B cell (primary cell): ENCODE measurements at regions not wholly inside any gene's neighbourhood (a gene's known extent, or its start where the extent isn't known, plus 50 kb on each side); places are given as distances from the start of the nearest gene placed in this dataset.

Experiments
- ATAC-seq: fragments of 200-7000 bp; cut with Tn5 transposase; one replicate; pipeline ENCODE4 v1.10.0; 2021; ENCODE audit warnings: low read depth, mild to moderate bottlenecking, moderate number of reproducible peaks, moderate library complexity
- CTCF ChIA-PET: fragments of 350-600 bp; sonication (Branson Sonifier 250); formaldehyde crosslinking; loops from one replicate; lab custom pipeline; 2021; ENCODE audit warnings: antibody characterized with exemption, inconsistent platforms; lab: Charles Lee
- POLR2A ChIA-PET: fragments of 350-600 bp; sonication (Branson Sonifier 250); formaldehyde crosslinking; loops from one replicate; lab custom pipeline; 2021; ENCODE audit warnings: antibody characterized with exemption; lab: Charles Lee
- DNase-seq: peaks from one replicate; pipeline ENCODE4 v3.0.0; 2013
- H2AFZ ChIP-seq: 2 replicates; pipeline ENCODE4 v1.6.1; 2012; ENCODE audit warnings: mild to moderate bottlenecking, low read depth, low read length; ENCODE audit not compliant: insufficient read depth, poor library complexity, severe bottlenecking
- H3K27ac ChIP-seq, 2 donors: 1 replicate in 1 of 2; 2 replicates in 1 of 2; pipeline ENCODE4 v1.5.1; 2012 to 2013; ENCODE audit warnings: low read length in 2 of 2, mild to moderate bottlenecking in 2 of 2, moderate library complexity in 1 of 2
- H3K27me3 ChIP-seq, 4 experiments: fragments of 200-600 bp in 1 of 4; sonication (generic) in 1 of 4; replicated peaks in 1 of 4; 1 replicate in 2 of 4; 2 replicates in 2 of 4; pipeline versions ENCODE4 v1.6.1 to v1.7.0; 2013 to 2016; ENCODE audit warnings: low read length in 3 of 4, mild to moderate bottlenecking in 2 of 4, mixed read lengths in 1 of 4, moderate library complexity in 1 of 4; ENCODE audit not compliant: insufficient read depth in 4 of 4, control insufficient read depth in 3 of 4; ENCODE audit errors: control extremely low read depth in 1 of 4
- H3K36me3 ChIP-seq, 2 experiments: replicated peaks in 1 of 2; 1 replicate in 1 of 2; 2 replicates in 1 of 2; pipeline versions ENCODE4 v1.6.1 to v1.7.1; 2013; ENCODE audit warnings: low read length in 1 of 2; ENCODE audit not compliant: insufficient read depth in 2 of 2, control insufficient read depth in 1 of 2; ENCODE audit errors: control extremely low read depth in 1 of 2, extremely low read depth in 1 of 2
- H3K4me1 ChIP-seq, 2 donors: fragments of 200-600 bp in 1 of 2; sonication (generic) in 1 of 2; 1 replicate in 1 of 2; 2 replicates in 1 of 2; pipeline versions ENCODE4 v1.5.1 to v1.6.1; 2013 to 2017; ENCODE audit warnings: low read length in 2 of 2; ENCODE audit not compliant: control insufficient read depth in 2 of 2, insufficient read depth in 2 of 2
- H3K4me2 ChIP-seq: replicated peaks from 2 replicates; pipeline ENCODE3; 2012; ENCODE audit warnings: mild to moderate bottlenecking, low read depth, low read length; ENCODE audit not compliant: poor library complexity, severe bottlenecking
- H3K4me3 ChIP-seq, 5 experiments: fragments of 200-600 bp in 1 of 5; sonication (generic) in 1 of 5; 1 replicate in 3 of 5; 2 replicates in 2 of 5; pipeline versions ENCODE4 v1.5.1 to v1.7.0; 2011 to 2016; ENCODE audit warnings: low read length in 4 of 5, mild to moderate bottlenecking in 4 of 5, low read depth in 2 of 5, control low read depth in 1 of 5, moderate library complexity in 1 of 5; ENCODE audit not compliant: insufficient read depth in 1 of 5; ENCODE audit errors: control extremely low read depth in 1 of 5, extremely low read depth in 1 of 5
- H3K79me2 ChIP-seq: fragments of 200-600 bp; sonication (generic); one replicate; pipeline ENCODE4 v1.6.0; 2016; ENCODE audit warnings: low read length; ENCODE audit not compliant: control insufficient read depth, insufficient read depth
- H3K9ac ChIP-seq: fragments of 200-600 bp; sonication (generic); 2 replicates; pipeline ENCODE4 v1.6.1; 2017; ENCODE audit warnings: mild to moderate bottlenecking, low read length, moderate library complexity
- H3K9me3 ChIP-seq, 3 donors: one replicate each; pipeline versions ENCODE4 v1.6.1 to v1.7.1; 2013; ENCODE audit warnings: low read length in 2 of 3; ENCODE audit not compliant: control insufficient read depth in 2 of 3, insufficient read depth in 1 of 3; ENCODE audit errors: control extremely low read depth in 1 of 3
- H4K20me1 ChIP-seq: 2 replicates; pipeline ENCODE4 v1.6.0; 2012; ENCODE audit warnings: mild to moderate bottlenecking, low read length; ENCODE audit not compliant: insufficient read depth, control insufficient read depth, poor library complexity, severe bottlenecking
- H3K27ac Mint-ChIP-seq: one replicate; pipeline ENCODE4 v1.8.0; 2021; ENCODE audit warnings: mixed read lengths
- H3K27me3 Mint-ChIP-seq: one replicate; pipeline ENCODE4 v1.8.0; 2021; ENCODE audit warnings: mixed read lengths
- H3K4me1 Mint-ChIP-seq: one replicate; pipeline ENCODE4 v1.8.0; 2021; ENCODE audit warnings: mixed read lengths
- H3K4me3 Mint-ChIP-seq: one replicate; pipeline ENCODE4 v1.8.0; 2021; ENCODE audit warnings: mixed read lengths
- H3K9me3 Mint-ChIP-seq: one replicate; pipeline ENCODE4 v1.8.0; 2022; ENCODE audit warnings: mixed read lengths; ENCODE audit not compliant: insufficient read depth
- CTCF ChIP-seq: fragments of 200-600 bp; IDR thresholded peaks from one replicate; pipeline ENCODE4 v1.8.0; 2022; ENCODE audit warnings: antibody characterized with exemption, mild to moderate bottlenecking
- EZH2 ChIP-seq: IDR thresholded peaks from 2 replicates; pipeline ENCODE4 v1.6.1; 2012; ENCODE audit warnings: borderline replicate concordance, low read depth, mild to moderate bottlenecking, moderate library complexity, low read length; ENCODE audit not compliant: insufficient read depth, poor library complexity, severe bottlenecking
- WGBS: methylation state at CpG from one replicate; pipeline ENCODE4 v1.1.5; 2013; ENCODE audit warnings: missing lambda C conversion rate; ENCODE audit not compliant: insufficient coverage; 5-methylcytosine and 5-hydroxymethylcytosine counted together
- intact Hi-C: fragments of 100-400 bp; cut with micrococcal nuclease; formaldehyde crosslinking; loops from one replicate; pipeline ENCODE4 v1.10.0; 2022

- Mint-ChIP-seq H3K4me1 (no peaks in the 10 kb centered on the region), H3K9me3 (peaks cover 3% of the 10 kb centered on the region), H3K27ac (no peak overlapping the region), H3K4me3 (no peak overlapping the region), H3K27me3 (no peaks in the 10 kb centered on the region)
- H3K79me2 ChIP-seq = no peaks in the 10 kb centered on the region
- TF ChIP-seq EZH2 (no peak), CTCF (no peak)
- H3K4me2 ChIP-seq = no peak overlapping the region
- H4K20me1 ChIP-seq = no peaks in the 10 kb centered on the region
- H2AFZ ChIP-seq = no peak overlapping the region
- ATAC-seq (no peak), DNase-seq (no peak)
- H3K27me3 ChIP-seq = no peaks in the 10 kb centered on the region
- no peaks in the 10 kb centered on the region for H3K9me3 ChIP-seq
- ChIA-PET CTCF (no interaction called here), POLR2A (no interaction called here)
- H3K27ac ChIP-seq = no peak overlapping the region
- intact Hi-C loops = no loop called here
- H3K4me3 ChIP-seq = no peak overlapping the region
- H3K36me3 ChIP-seq = no peaks in the 10 kb centered on the region
- no CpG with 5 or more reads among the region's 1 CpG for WGBS
- H3K4me1 ChIP-seq = no peaks in the 10 kb centered on the region
- no peak overlapping the region for H3K9ac ChIP-seq
These were observed 52.9 kb upstream of the PGR start for GRCh38 chr11:101182467-101182866.

GRCh38 chr11:101180481-101180880 is 50.9 kb upstream of the PGR start:
- H3K27me3 Mint-ChIP-seq = no peaks in the 10 kb centered on the region
- TF ChIP-seq CTCF (no peak), EZH2 (no peak)
- H3K27ac Mint-ChIP-seq = no peak overlapping the region
- CTCF ChIA-PET = no interaction called here
- Histone ChIP-seq H3K79me2 (no peaks in the 10 kb centered on the region), H3K9me3 (no peaks in the 10 kb centered on the region), H3K27ac (no peak overlapping the region), H3K9ac (no peak overlapping the region), H2AFZ (no peak overlapping the region), H3K4me2 (no peak overlapping the region), H4K20me1 (no peaks in the 10 kb centered on the region), H3K27me3 (no peaks in the 10 kb centered on the region), H3K4me1 (no peaks in the 10 kb centered on the region), H3K4me3 (no peak overlapping the region), H3K36me3 (no peaks in the 10 kb centered on the region)
- intact Hi-C loops = no loop called here
- no peak for DNase-seq
- POLR2A ChIA-PET = no interaction called here
- no peaks in the 10 kb centered on the region for H3K4me1 Mint-ChIP-seq
- no peak for ATAC-seq
- no CpG with 5 or more reads among the region's 1 CpG for WGBS
- H3K9me3 Mint-ChIP-seq = no peaks in the 10 kb centered on the region
- H3K4me3 Mint-ChIP-seq = no peak overlapping the region
